HG02642 (cell line): ENCODE measurements at regions not wholly inside any gene's neighbourhood (a gene's known extent, or its start where the extent isn't known, plus 50 kb on each side); places are given as distances from the start of the nearest gene placed in this dataset.
"Not testable (repeated sequence)": the region's sequence is repeated elsewhere in the genome, so short reads cannot be mapped to it uniquely, and the experiment has no call there.

Source experiments
- ATAC-seq: cut with Tn5 transposase; IDR thresholded peaks from one replicate; pipeline ENCODE4 v1.9.1; 2021; ENCODE audit warnings: mild to moderate bottlenecking; ENCODE audit not compliant: unreplicated experiment, poor library complexity

GRCh38 chr4:66769441-66769840 is 775.9 kb downstream of the CENPC start:
- no peak for ATAC-seq

GRCh38 chr4:66767442-66767841 is 777.9 kb downstream of the CENPC start:
- ATAC-seq, result no peak

GRCh38 chr4:66766557-66766956 is 778.7 kb downstream of the CENPC start:
- ATAC-seq, result no peak

- ATAC-seq, result no peak
These were observed 795.0 kb downstream of the CENPC start for GRCh38 chr4:66750273-66750672.

- ATAC-seq, result not testable (repeated sequence)
These were observed 798.4 kb downstream of the CENPC start for GRCh38 chr4:66746918-66747317.

- ATAC-seq, result no peak
These were observed 804.2 kb downstream of the CENPC start for GRCh38 chr4:66741081-66741480.

- no peak for ATAC-seq
These were observed 808.7 kb downstream of the CENPC start for GRCh38 chr4:66736606-66737005.

- no peak for ATAC-seq
These were observed 817.0 kb downstream of the CENPC start for GRCh38 chr4:66728280-66728679.

- ATAC-seq, result not testable (repeated sequence)
These were observed 832.9 kb downstream of the CENPC start for GRCh38 chr4:66712301-66712921.

- ATAC-seq, result no peak
These were observed 841.1 kb downstream of the CENPC start for GRCh38 chr4:66704243-66704642.

- ATAC-seq, result no peak
These were observed 850.6 kb downstream of the CENPC start for GRCh38 chr4:66694739-66695138.

- ATAC-seq, result no peak
These were observed 851.6 kb downstream of the CENPC start for GRCh38 chr4:66693694-66694093.

- ATAC-seq, result no peak
These were observed 854.2 kb downstream of the CENPC start for GRCh38 chr4:66691101-66691500.

- no peak for ATAC-seq
These were observed 856.6 kb downstream of the CENPC start for GRCh38 chr4:66688674-66689073.

- no peak for ATAC-seq
These were observed 857.8 kb downstream of the CENPC start for GRCh38 chr4:66687459-66687858.

- no peak for ATAC-seq
These were observed 863.3 kb downstream of the CENPC start for GRCh38 chr4:66681962-66682361.

- no peak for ATAC-seq
These were observed 878.1 kb downstream of the CENPC start for GRCh38 chr4:66667249-66667648.

GRCh38 chr4:66662620-66663019 is 882.7 kb downstream of the CENPC start:
- ATAC-seq, result no peak

- no peak for ATAC-seq
These were observed 886.5 kb downstream of the CENPC start for GRCh38 chr4:66658809-66659208.

GRCh38 chr4:66655505-66655904 is 889.8 kb downstream of the CENPC start:
- ATAC-seq, result no peak

GRCh38 chr4:66653937-66654336 is 891.4 kb downstream of the CENPC start:
- no peak for ATAC-seq

GRCh38 chr4:66649236-66649635 is 896.1 kb downstream of the CENPC start:
- no peak for ATAC-seq

- ATAC-seq, result no peak
These were observed 897.4 kb downstream of the CENPC start for GRCh38 chr4:66647926-66648325.
